ENCODE measurements at regions not wholly inside any gene's neighbourhood (a gene's known extent, or its start where the extent isn't known, plus 50 kb on each side); places are given as distances from the start of the nearest gene placed in this dataset.

DNA sequence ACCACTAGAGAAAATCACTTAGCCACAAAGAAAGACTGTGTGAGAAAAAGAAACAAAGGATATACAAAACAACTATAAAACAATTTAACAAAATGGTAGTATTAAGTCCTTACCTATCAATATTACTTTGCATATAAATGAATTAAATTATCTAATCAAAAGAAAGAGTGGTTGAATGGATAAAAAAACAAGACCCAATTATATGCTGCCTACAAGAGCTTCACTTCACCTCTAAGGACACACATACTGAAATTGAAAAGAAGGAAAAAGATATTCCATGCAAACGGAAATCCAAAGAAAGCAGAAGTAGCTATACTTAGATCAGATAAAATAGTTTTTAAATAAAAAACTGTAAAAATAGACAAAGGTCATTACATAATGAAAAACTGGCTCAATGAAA lies 134.9 kb upstream of the CCDC196 start:
- WGBS, 2 experiments (ENCODE audit: extremely low coverage in 2 of 2, insufficient read length in 1 of 2), result no CpG with 5 or more reads among the region's 1 CpG
- H3K23ac ChIP-seq (ENCODE audit: low read depth, low read length), result no peak overlapping the region
- H3K4me1 ChIP-seq (ENCODE audit: control insufficient read depth, insufficient read depth, low read length), result no peaks in the 10 kb centered on the region
- H3K4ac ChIP-seq (ENCODE audit: low read depth, low read length), result no peak overlapping the region
- H3K27ac ChIP-seq (ENCODE audit: insufficient read depth, low read length), result no peak overlapping the region
- DNase-seq (no peak), ATAC-seq (ENCODE audit: low read depth) (no peak)
- no peaks in the 10 kb centered on the region for H3K79me1 ChIP-seq (ENCODE audit: low read depth in 1 of 2, low read length in 2 of 2)
- H3K4me2 ChIP-seq (ENCODE audit: low read depth, low read length), result no peak overlapping the region
- no peak overlapping the region for H2AK5ac ChIP-seq (ENCODE audit: low read depth, low read length)
- no peaks in the 10 kb centered on the region for H3K9me1 ChIP-seq (ENCODE audit: insufficient read depth, low read length)
- POLR2A ChIA-PET (ENCODE audit: unreplicated experiment), result no interaction called here
- intact Hi-C loops (cut with micrococcal nuclease), result loop anchor here (10.0 kb wide), 1 partner anchor 393 kb away; no protein-coding TSS in a partner anchor
- H4K91ac ChIP-seq (ENCODE audit: insufficient read depth, low read depth, low read length), result no peak overlapping the region
- no peak overlapping the region for H2BK20ac ChIP-seq (ENCODE audit: low read depth, low read length)
- no peak overlapping the region for H2AK9ac ChIP-seq (replicated peaks; ENCODE audit: low read depth, low read length, poor library complexity)
- H2BK120ac ChIP-seq (ENCODE audit: low read depth, low read length), result no peak overlapping the region
- no peak overlapping the region for H4K8ac ChIP-seq (ENCODE audit: low read depth in 2 of 2, low read length in 2 of 2)
- H3K36me3 ChIP-seq (ENCODE audit: control insufficient read depth, insufficient read depth, low read length), result no peaks in the 10 kb centered on the region
- no TSS peak for BruUV-seq (replicated peaks)
- H3K27me3 ChIP-seq (ENCODE audit: control insufficient read depth, insufficient read depth, low read length), result no peaks in the 10 kb centered on the region
- CTCF ChIA-PET, result interaction anchor here (1.5 kb wide), 1 partner anchor 8 kb away, joined by 7 read pairs; no protein-coding TSS in a partner anchor
- H4K20me1 ChIP-seq (ENCODE audit: insufficient read depth, low read length), result no peaks in the 10 kb centered on the region
- H3K14ac ChIP-seq (replicated peaks; ENCODE audit: low read depth, low read length), result no peak overlapping the region
- peaks cover 3% of the 10 kb centered on the region for H3K9me3 ChIP-seq (ENCODE audit: control insufficient read depth, insufficient read depth, low read length)
- no peak overlapping the region for H2BK15ac ChIP-seq (ENCODE audit: low read depth, low read length)
- dilution Hi-C loops (cut with HindIII; ENCODE audit: low sequenced_read_pairs, unreplicated experiment), result no loop called here
- H2BK5ac ChIP-seq (ENCODE audit: low read depth, low read length, poor library complexity, severe bottlenecking), result no peak overlapping the region
- H3K56ac ChIP-seq (ENCODE audit: extremely low read depth, insufficient read depth, low read length), result no peak overlapping the region
- H3K18ac ChIP-seq (ENCODE audit: low read depth, low read length), result no peak overlapping the region
- no peak for TF ChIP-seq MAFK (IDR thresholded peaks at IDR 0.05; ENCODE audit: low read depth, low read length)
- TF ChIP-seq CEBPB (IDR thresholded peaks at IDR 0.05; ENCODE audit: low read depth, low read length), result no peak
- no peak for TF ChIP-seq CHD1 (IDR thresholded peaks at IDR 0.05; ENCODE audit: low read depth, low read length)
- no peak for TF ChIP-seq POLR2A (IDR thresholded peaks at IDR 0.05; ENCODE audit: low read depth, low read length)
- TF ChIP-seq RFX5 (IDR thresholded peaks at IDR 0.05; ENCODE audit: low read depth, low read length), result no peak
- TF ChIP-seq, protein P1, sequence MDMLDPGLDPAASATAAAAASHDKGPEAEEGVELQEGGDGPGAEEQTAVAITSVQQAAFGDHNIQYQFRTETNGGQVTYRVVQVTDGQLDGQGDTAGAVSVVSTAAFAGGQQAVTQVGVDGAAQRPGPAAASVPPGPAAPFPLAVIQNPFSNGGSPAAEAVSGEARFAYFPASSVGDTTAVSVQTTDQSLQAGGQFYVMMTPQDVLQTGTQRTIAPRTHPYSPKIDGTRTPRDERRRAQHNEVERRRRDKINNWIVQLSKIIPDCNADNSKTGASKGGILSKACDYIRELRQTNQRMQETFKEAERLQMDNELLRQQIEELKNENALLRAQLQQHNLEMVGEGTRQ (IDR thresholded peaks at IDR 0.05; ENCODE audit: low read depth, low read length), result no peak
- TF ChIP-seq, protein P2, sequence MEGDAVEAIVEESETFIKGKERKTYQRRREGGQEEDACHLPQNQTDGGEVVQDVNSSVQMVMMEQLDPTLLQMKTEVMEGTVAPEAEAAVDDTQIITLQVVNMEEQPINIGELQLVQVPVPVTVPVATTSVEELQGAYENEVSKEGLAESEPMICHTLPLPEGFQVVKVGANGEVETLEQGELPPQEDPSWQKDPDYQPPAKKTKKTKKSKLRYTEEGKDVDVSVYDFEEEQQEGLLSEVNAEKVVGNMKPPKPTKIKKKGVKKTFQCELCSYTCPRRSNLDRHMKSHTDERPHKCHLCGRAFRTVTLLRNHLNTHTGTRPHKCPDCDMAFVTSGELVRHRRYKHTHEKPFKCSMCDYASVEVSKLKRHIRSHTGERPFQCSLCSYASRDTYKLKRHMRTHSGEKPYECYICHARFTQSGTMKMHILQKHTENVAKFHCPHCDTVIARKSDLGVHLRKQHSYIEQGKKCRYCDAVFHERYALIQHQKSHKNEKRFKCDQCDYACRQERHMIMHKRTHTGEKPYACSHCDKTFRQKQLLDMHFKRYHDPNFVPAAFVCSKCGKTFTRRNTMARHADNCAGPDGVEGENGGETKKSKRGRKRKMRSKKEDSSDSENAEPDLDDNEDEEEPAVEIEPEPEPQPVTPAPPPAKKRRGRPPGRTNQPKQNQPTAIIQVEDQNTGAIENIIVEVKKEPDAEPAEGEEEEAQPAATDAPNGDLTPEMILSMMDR (conservative IDR thresholded peaks at IDR 0.05; ENCODE audit: low read depth, low read length), result no peak
- TF ChIP-seq RAD21 (IDR thresholded peaks at IDR 0.05; ENCODE audit: low read length), result no peak
- TF ChIP-seq MAZ (IDR thresholded peaks at IDR 0.05; ENCODE audit: borderline replicate concordance, low read depth, low read length), result no peak
- H3K4me3 ChIP-seq (ENCODE audit: insufficient read depth, low read depth, low read length), result no peak overlapping the region
- no peak overlapping the region for H4K5ac ChIP-seq (ENCODE audit: low read depth, low read length)
- in situ Hi-C loops (cut with MboI; ENCODE audit: low sequenced_read_pairs), result loop anchor here (25.0 kb wide), 1 partner anchor 761 kb away; no protein-coding TSS in a partner anchor
- H3K9ac ChIP-seq (ENCODE audit: low read depth, low read length), result no peak overlapping the region
- H2AFZ ChIP-seq (replicated peaks; ENCODE audit: low read length, poor library complexity), result no peak overlapping the region
